Lower leg skin (tissue), 3 donors: ENCODE measurements at regions not wholly inside any gene's neighbourhood (a gene's known extent, or its start where the extent isn't known, plus 50 kb on each side); places are given as distances from the start of the nearest gene placed in this dataset.

Experiments used
- CTCF ChIP-seq, 3 donors: fragments of 450-650 bp; IDR thresholded peaks; one replicate each; pipeline ENCODE4 v1.5.1; 2016; ENCODE audit warnings: antibody characterized with exemption in 3 of 3, mild to moderate bottlenecking in 3 of 3, moderate library complexity in 2 of 3
- POLR2A ChIP-seq, 2 donors: fragments of 450-650 bp; IDR thresholded peaks; one replicate each; pipeline ENCODE4 v1.6.1; 2016 to 2017; ENCODE audit warnings: antibody characterized with exemption in 2 of 2, mild to moderate bottlenecking in 1 of 2, moderate library complexity in 1 of 2

GRCh38 chr9:108743901-108744371, 111.8 kb downstream of the ACTL7B start:
- no peak for TF ChIP-seq CTCF (IDR thresholded peaks at IDR 0.05)
- no peak for TF ChIP-seq POLR2A (IDR thresholded peaks at IDR 0.05)
